ENCODE measurements at regions not wholly inside any gene's neighbourhood (a gene's known extent, or its start where the extent isn't known, plus 50 kb on each side); places are given as distances from the start of the nearest gene placed in this dataset.

- TF ChIP-seq CTCF (IDR thresholded peaks at IDR 0.05) (no peak), POLR2AphosphoS5 (IDR thresholded peaks at IDR 0.05) (no peak), POLR2A (IDR thresholded peaks at IDR 0.05) (no peak), EP300 (IDR thresholded peaks at IDR 0.05) (no peak)
Observed at GRCh38 chr13:109873351-109874123, 87.2 kb upstream of the IRS2 start.
